CD4-positive, alpha-beta memory T cell (primary cell): ENCODE measurements at regions not wholly inside any gene's neighbourhood (a gene's known extent, or its start where the extent isn't known, plus 50 kb on each side); places are given as distances from the start of the nearest gene placed in this dataset.

Experiments
- CTCF ChIA-PET: fragments of 350-600 bp; sonication (Branson Sonifier 250); formaldehyde crosslinking; loops from one replicate; lab custom pipeline; 2021; ENCODE audit warnings: inconsistent platforms; ENCODE audit not compliant: partially characterized antibody; lab: Charles Lee
- POLR2A ChIA-PET: fragments of 350-600 bp; sonication (Branson Sonifier 250); formaldehyde crosslinking; loops from one replicate; lab custom pipeline; 2021; ENCODE audit not compliant: partially characterized antibody; lab: Charles Lee
- DNase-seq, 5 donors: peaks; one replicate each; pipeline versions ENCODE4 v3.0.0 to v3.0.0-alpha.2; 2020 to 2022; ENCODE audit warnings: mixed read lengths in 1 of 5
- H3K27ac ChIP-seq: one replicate; pipeline ENCODE4 v1.7.0; 2013; ENCODE audit warnings: low read depth, low read length
- H3K27me3 ChIP-seq: 2 replicates; pipeline ENCODE4 v1.7.0; 2013; ENCODE audit warnings: mild to moderate bottlenecking, low read length, moderate library complexity; ENCODE audit not compliant: insufficient read depth
- H3K36me3 ChIP-seq: 2 replicates; pipeline ENCODE4 v1.7.0; 2013; ENCODE audit warnings: mild to moderate bottlenecking, low read length, moderate library complexity; ENCODE audit not compliant: insufficient read depth
- H3K4me1 ChIP-seq: 2 replicates; pipeline ENCODE4 v1.7.0; 2013; ENCODE audit warnings: mild to moderate bottlenecking, low read length, moderate library complexity; ENCODE audit not compliant: insufficient read depth
- H3K4me3 ChIP-seq, 2 donors: one replicate each; pipeline ENCODE4 v1.7.0; 2013; ENCODE audit warnings: low read length in 2 of 2, mild to moderate bottlenecking in 1 of 2
- H3K9me3 ChIP-seq, 2 donors: one replicate each; pipeline ENCODE4 v1.7.0; 2013; ENCODE audit warnings: low read length in 2 of 2, control low read depth in 1 of 2; ENCODE audit not compliant: control insufficient read depth in 1 of 2
- H3K27ac Mint-ChIP-seq, 7 donors: one replicate each; pipeline ENCODE4 v1.8.0; 2020 to 2021; ENCODE audit warnings: mixed read lengths in 7 of 7, mild to moderate bottlenecking in 6 of 7, inconsistent platforms in 3 of 7, moderate library complexity in 3 of 7
- H3K27me3 Mint-ChIP-seq, 2 donors: one replicate each; pipeline ENCODE4 v1.8.0; 2020 to 2021; ENCODE audit warnings: mixed read lengths in 2 of 2
- H3K36me3 Mint-ChIP-seq, 2 donors: one replicate each; pipeline ENCODE4 v1.8.0; 2020 to 2021; ENCODE audit warnings: mixed read lengths in 2 of 2, inconsistent platforms in 1 of 2, mild to moderate bottlenecking in 1 of 2
- H3K4me1 Mint-ChIP-seq, 4 donors: one replicate each; pipeline ENCODE4 v1.8.0; 2020 to 2021; ENCODE audit warnings: mixed read lengths in 4 of 4, mild to moderate bottlenecking in 1 of 4
- H3K4me3 Mint-ChIP-seq, 8 donors: one replicate each; pipeline ENCODE4 v1.8.0; 2020 to 2021; ENCODE audit warnings: mixed read lengths in 8 of 8, mild to moderate bottlenecking in 7 of 8, moderate library complexity in 6 of 8, inconsistent platforms in 3 of 8
- H3K9me3 Mint-ChIP-seq, 8 donors: one replicate each; pipeline ENCODE4 v1.8.0; 2020 to 2021; ENCODE audit warnings: mixed read lengths in 8 of 8, mild to moderate bottlenecking in 5 of 8, inconsistent platforms in 3 of 8, moderate library complexity in 1 of 8
- intact Hi-C: fragments of 100-400 bp; cut with micrococcal nuclease; formaldehyde crosslinking; loops from one replicate; pipeline ENCODE4 v1.15.1; 2023

DNA sequence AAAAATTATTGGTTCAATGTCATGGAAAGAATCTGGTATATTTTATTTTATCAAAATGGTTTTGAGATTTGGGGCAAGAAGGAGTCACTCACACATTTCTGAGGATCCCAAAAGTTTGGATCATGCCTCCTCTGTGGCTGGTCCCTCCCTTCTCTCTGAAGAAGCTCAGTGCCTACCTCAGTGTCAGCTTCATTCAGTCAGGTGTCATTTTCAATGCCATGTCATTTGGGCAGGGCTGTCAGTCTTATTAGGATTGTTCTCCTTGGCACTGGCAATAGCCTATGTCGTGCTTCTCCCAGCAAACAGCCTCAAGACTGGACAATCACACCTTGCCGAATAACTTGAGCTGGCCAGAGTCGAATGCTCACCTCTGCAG, 264.5 kb upstream of the CAMK1G start:
- Mint-ChIP-seq H3K27me3 (peaks cover 5 to 10% of the 10 kb centered on the region in 2 donors), H3K27ac (no peak overlapping the region), H3K36me3 (no peaks in the 10 kb centered on the region), H3K4me3 (no peak overlapping the region), H3K4me1 (no peaks in the 10 kb centered on the region), H3K9me3 (peaks cover 0 to 7% (median 4%) of the 10 kb centered on the region in 8 donors)
- ChIA-PET CTCF (no interaction called here), POLR2A (no interaction called here)
- no peak for DNase-seq
- H3K4me3 ChIP-seq, result no peak overlapping the region
- H3K36me3 ChIP-seq, result no peaks in the 10 kb centered on the region
- H3K27ac ChIP-seq, result no peak overlapping the region
- H3K9me3 ChIP-seq, result no peaks in the 10 kb centered on the region
- no peaks in the 10 kb centered on the region for H3K27me3 ChIP-seq
- intact Hi-C loops, result no loop called here
- H3K4me1 ChIP-seq, result no peaks in the 10 kb centered on the region

- H3K27ac Mint-ChIP-seq, result no peak overlapping the region
- no peaks in the 10 kb centered on the region for H3K36me3 Mint-ChIP-seq
- no peak overlapping the region for H3K4me3 Mint-ChIP-seq
- H3K36me3 ChIP-seq, result no peaks in the 10 kb centered on the region
- intact Hi-C loops, result no loop called here
- H3K27ac ChIP-seq, result no peak overlapping the region
- no peaks in the 10 kb centered on the region for H3K4me1 ChIP-seq
- POLR2A ChIA-PET, result no interaction called here
- DNase-seq, result no peak
- no peaks in the 10 kb centered on the region for H3K4me1 Mint-ChIP-seq
- no peaks in the 10 kb centered on the region for H3K27me3 ChIP-seq
- H3K4me3 ChIP-seq, result no peak overlapping the region
- H3K27me3 Mint-ChIP-seq, result peaks cover 3 to 6% of the 10 kb centered on the region in 2 donors
- no peaks in the 10 kb centered on the region for H3K9me3 ChIP-seq
- CTCF ChIA-PET, result no interaction called here
- H3K9me3 Mint-ChIP-seq, result peaks cover 0 to 7% (median 4%) of the 10 kb centered on the region in 8 donors
Observed at GRCh38 chr1:209319549-209319948, 264.0 kb upstream of the CAMK1G start.

- intact Hi-C loops, result no loop called here
Observed at GRCh38 chr1:209323743-209324142, 259.8 kb upstream of the CAMK1G start.

DNA sequence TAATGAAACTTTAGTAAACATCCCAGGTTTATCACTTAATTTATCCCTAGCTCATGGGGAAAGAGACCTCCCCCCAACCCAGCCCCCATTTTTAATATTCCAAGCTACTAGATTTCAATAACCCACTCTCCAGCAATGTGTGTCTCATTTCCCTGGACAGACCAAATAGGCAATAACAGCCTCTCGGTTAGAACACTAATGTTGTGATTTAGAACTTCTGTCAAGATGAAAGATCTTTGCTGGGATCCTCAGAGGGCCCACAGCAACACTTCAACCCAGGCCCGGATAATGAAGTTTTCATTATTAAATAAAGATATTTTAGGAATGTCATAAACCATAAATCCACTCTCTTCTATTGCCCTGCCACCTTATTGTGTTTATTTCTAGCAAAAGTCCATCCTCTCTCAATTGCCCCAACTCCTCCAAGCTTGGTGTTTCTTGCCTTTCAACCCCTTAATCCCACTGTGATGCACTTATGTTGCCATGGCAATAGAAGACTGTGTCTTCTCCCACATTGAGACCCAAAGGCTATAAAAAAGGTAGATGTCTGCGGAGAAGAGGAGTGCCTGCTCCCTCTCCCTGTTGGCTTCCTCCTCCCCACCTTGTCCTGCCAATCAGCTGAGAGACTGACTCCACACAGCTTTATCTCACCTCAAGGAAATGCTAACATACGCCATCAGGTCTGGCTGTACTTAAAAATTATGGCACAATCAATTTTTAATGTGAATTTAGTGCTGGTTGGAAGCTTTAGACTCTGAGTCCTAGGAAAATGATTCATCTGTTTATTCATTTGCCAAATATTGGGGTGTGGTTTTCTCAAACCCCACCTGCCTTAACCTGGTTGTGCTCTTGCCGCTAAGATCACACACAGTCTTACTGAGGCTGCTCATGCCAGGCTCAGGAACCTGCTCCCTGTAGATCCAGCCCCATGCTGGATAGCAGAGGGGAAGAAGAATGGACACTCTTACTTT, 258.3 kb upstream of the CAMK1G start:
- Mint-ChIP-seq H3K9me3 (peaks cover 0 to 7% (median 3%) of the 10 kb centered on the region in 8 donors), H3K36me3 (no peaks in the 10 kb centered on the region), H3K27ac (no peak overlapping the region), H3K4me3 (no peak overlapping the region), H3K27me3 (no peaks in the 10 kb centered on the region), H3K4me1 (no peaks in the 10 kb centered on the region)
- Histone ChIP-seq H3K36me3 (no peaks in the 10 kb centered on the region), H3K4me3 (no peak overlapping the region), H3K9me3 (no peaks in the 10 kb centered on the region), H3K4me1 (no peaks in the 10 kb centered on the region), H3K27me3 (no peaks in the 10 kb centered on the region), H3K27ac (no peak overlapping the region)
- no peak for DNase-seq
- intact Hi-C loops, result no loop called here
- POLR2A ChIA-PET, result no interaction called here
- CTCF ChIA-PET, result interaction anchor here (1.0 kb wide), 1 partner anchor 9 kb away, joined by 3 read pairs; no protein-coding TSS in a partner anchor

More at GRCh38 chr1:209323743-209324142, 259.8 kb upstream of the CAMK1G start:
- no peaks in the 10 kb centered on the region for H3K36me3 ChIP-seq
- ChIA-PET POLR2A (no interaction called here), CTCF (no interaction called here)
- no peaks in the 10 kb centered on the region for H3K9me3 ChIP-seq
- H3K27ac ChIP-seq, result no peak overlapping the region
- Mint-ChIP-seq H3K27me3 (no peaks in the 10 kb centered on the region), H3K27ac (no peak overlapping the region), H3K4me3 (no peak overlapping the region), H3K4me1 (no peaks in the 10 kb centered on the region), H3K36me3 (no peaks in the 10 kb centered on the region), H3K9me3 (peaks cover 0 to 7% (median 3%) of the 10 kb centered on the region in 8 donors)
- no peaks in the 10 kb centered on the region for H3K27me3 ChIP-seq
- no peak overlapping the region for H3K4me3 ChIP-seq
- DNase-seq, result no peak
- no peaks in the 10 kb centered on the region for H3K4me1 ChIP-seq

DNA sequence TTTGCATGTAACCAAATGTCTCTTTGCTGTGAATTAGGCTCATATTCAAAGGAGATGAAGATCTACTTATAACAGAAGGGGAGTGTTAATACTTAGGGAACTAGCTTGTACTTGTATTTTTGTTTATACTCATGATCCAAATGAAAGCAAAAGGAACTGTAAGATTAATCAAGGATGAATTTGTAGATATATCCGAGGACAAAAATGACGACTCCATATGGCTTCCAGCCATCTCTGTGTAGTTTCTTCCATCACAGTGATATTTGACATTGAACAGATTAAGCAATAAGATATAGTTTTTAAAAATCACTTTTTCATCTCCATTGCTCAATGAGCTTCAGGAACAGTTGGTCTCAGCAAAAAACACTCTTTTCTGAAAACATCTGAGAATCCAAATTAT, 257.4 kb upstream of the CAMK1G start:
- CTCF ChIA-PET, result interaction anchor here (1.0 kb wide), 1 partner anchor 10 kb away, joined by 3 read pairs; no protein-coding TSS in a partner anchor

DNA sequence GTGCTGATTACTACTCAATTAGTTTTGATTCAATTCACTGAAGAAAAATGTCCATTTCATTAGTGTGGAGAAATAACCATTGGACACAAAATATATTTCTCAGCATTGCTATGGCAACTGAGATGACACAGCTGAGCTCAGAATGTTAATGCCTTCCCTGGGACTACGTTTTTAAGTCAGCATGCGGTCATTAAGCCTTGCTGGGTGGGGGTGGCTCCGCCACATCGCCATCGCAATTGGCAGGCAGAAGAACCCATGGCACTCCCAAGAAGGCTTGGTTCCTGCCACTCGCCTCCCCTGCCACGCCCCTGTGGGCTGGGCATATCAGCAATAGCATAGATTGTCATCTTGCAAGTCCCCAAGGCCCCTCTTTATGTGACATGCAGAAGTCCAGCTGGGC, 256.7 kb upstream of the CAMK1G start:
- no peak for DNase-seq
- Mint-ChIP-seq H3K9me3 (peaks cover 0 to 4% (median 1%) of the 10 kb centered on the region in 8 donors), H3K4me1 (no peaks in the 10 kb centered on the region), H3K27ac (no peak overlapping the region), H3K4me3 (no peak overlapping the region), H3K36me3 (no peaks in the 10 kb centered on the region), H3K27me3 (peaks cover 0 to 1% of the 10 kb centered on the region in 2 donors)
- no peaks in the 10 kb centered on the region for H3K9me3 ChIP-seq
- H3K4me1 ChIP-seq, result no peaks in the 10 kb centered on the region
- ChIA-PET POLR2A (no interaction called here), CTCF (no interaction called here)
- no peaks in the 10 kb centered on the region for H3K27me3 ChIP-seq
- no peaks in the 10 kb centered on the region for H3K36me3 ChIP-seq
- H3K27ac ChIP-seq, result no peak overlapping the region
- intact Hi-C loops, result no loop called here
- H3K4me3 ChIP-seq, result no peak overlapping the region

More for the DNA sequence above, 257.4 kb upstream of the CAMK1G start:
- intact Hi-C loops, result no loop called here
- H3K27me3 ChIP-seq, result no peaks in the 10 kb centered on the region
- no peak overlapping the region for H3K27ac ChIP-seq
- Mint-ChIP-seq H3K9me3 (peaks cover 0 to 7% (median 3%) of the 10 kb centered on the region in 8 donors), H3K4me1 (no peaks in the 10 kb centered on the region), H3K27ac (no peak overlapping the region), H3K36me3 (no peaks in the 10 kb centered on the region), H3K4me3 (no peak overlapping the region), H3K27me3 (peaks cover 0 to 1% of the 10 kb centered on the region in 2 donors)
- H3K9me3 ChIP-seq, result no peaks in the 10 kb centered on the region
- H3K4me3 ChIP-seq, result no peak overlapping the region
- H3K4me1 ChIP-seq, result no peaks in the 10 kb centered on the region
- DNase-seq, result no peak
- POLR2A ChIA-PET, result no interaction called here
- no peaks in the 10 kb centered on the region for H3K36me3 ChIP-seq

DNA sequence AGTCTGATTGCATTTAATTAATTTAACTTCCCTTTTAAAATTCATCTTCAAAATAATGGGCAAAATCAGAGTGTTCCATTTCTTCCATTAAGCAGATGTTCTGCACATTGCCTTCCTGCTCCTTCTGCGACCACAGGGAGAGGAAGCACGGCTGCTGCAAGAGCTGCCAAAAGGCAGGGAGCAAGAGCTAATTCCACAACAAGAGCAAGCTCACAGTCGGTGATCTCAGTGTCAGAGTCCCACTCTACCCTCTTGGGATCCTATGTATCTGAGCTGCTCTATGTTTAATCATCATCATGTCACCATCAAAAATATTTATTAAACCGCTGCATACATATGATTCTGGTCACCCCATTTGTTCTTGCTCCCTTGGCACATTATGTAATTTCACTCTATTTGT, 255.3 kb upstream of the CAMK1G start:
- no peak overlapping the region for H3K4me3 Mint-ChIP-seq
- no peak for DNase-seq
- Histone ChIP-seq H3K4me1 (no peaks in the 10 kb centered on the region), H3K27ac (no peak overlapping the region), H3K27me3 (no peaks in the 10 kb centered on the region), H3K9me3 (no peaks in the 10 kb centered on the region), H3K36me3 (no peaks in the 10 kb centered on the region), H3K4me3 (no peak overlapping the region)
- CTCF ChIA-PET, result no interaction called here
- no peaks in the 10 kb centered on the region for H3K36me3 Mint-ChIP-seq
- H3K27ac Mint-ChIP-seq, result no peak overlapping the region
- H3K9me3 Mint-ChIP-seq, result peaks cover 0 to 3% (median 0%) of the 10 kb centered on the region in 8 donors
- POLR2A ChIA-PET, result no interaction called here
- peaks cover 4 to 9% of the 10 kb centered on the region in 2 donors for H3K27me3 Mint-ChIP-seq
- intact Hi-C loops, result no loop called here
- no peaks in the 10 kb centered on the region for H3K4me1 Mint-ChIP-seq
